ENCODE measurements at regions not wholly inside any gene's neighbourhood (a gene's known extent, or its start where the extent isn't known, plus 50 kb on each side); places are given as distances from the start of the nearest gene placed in this dataset.

GRCh38 chr6:89028774-89029173 lies 51.8 kb upstream of the PNRC1 start:
- no peak overlapping the region for H3K4me3 Mint-ChIP-seq
- H3K27ac Mint-ChIP-seq, result no peak overlapping the region
- POLR2A ChIA-PET, result no interaction called here
- H3K4me1 Mint-ChIP-seq, result peaks cover 4% of the 10 kb centered on the region
- H3K27me3 Mint-ChIP-seq, result peaks cover 10% of the 10 kb centered on the region
- H3K36me3 Mint-ChIP-seq, result no peaks in the 10 kb centered on the region
- DNase-seq (no peak), ATAC-seq (ENCODE audit: low read depth) (no peak)
- H3K9me3 Mint-ChIP-seq, result no peaks in the 10 kb centered on the region

GRCh38 chr6:89027756-89028155 lies 52.8 kb upstream of the PNRC1 start:
- POLR2A ChIA-PET, result no interaction called here
- Mint-ChIP-seq H3K4me3 (no peak overlapping the region), H3K9me3 (no peaks in the 10 kb centered on the region), H3K27me3 (peaks cover 10% of the 10 kb centered on the region), H3K36me3 (no peaks in the 10 kb centered on the region), H3K27ac (no peak overlapping the region), H3K4me1 (peaks cover 4% of the 10 kb centered on the region)
- no peak for ATAC-seq (ENCODE audit: low read depth)
- no peak for DNase-seq

- H3K36me3 Mint-ChIP-seq, result no peaks in the 10 kb centered on the region
- no peaks in the 10 kb centered on the region for H3K9me3 Mint-ChIP-seq
- peaks cover 10% of the 10 kb centered on the region for H3K27me3 Mint-ChIP-seq
- no peak for DNase-seq
- ATAC-seq (ENCODE audit: low read depth), result no peak
- POLR2A ChIA-PET, result no interaction called here
- H3K27ac Mint-ChIP-seq, result no peak overlapping the region
- H3K4me3 Mint-ChIP-seq, result no peak overlapping the region
- H3K4me1 Mint-ChIP-seq, result peaks cover 1% of the 10 kb centered on the region
Observed at GRCh38 chr6:89026151-89026550, 54.4 kb upstream of the PNRC1 start.

GRCh38 chr6:89025633-89026032 lies 54.9 kb upstream of the PNRC1 start:
- H3K36me3 Mint-ChIP-seq, result no peaks in the 10 kb centered on the region
- DNase-seq (no peak), ATAC-seq (ENCODE audit: low read depth) (no peak)
- no peak overlapping the region for H3K4me3 Mint-ChIP-seq
- POLR2A ChIA-PET, result no interaction called here
- H3K9me3 Mint-ChIP-seq, result no peaks in the 10 kb centered on the region
- H3K4me1 Mint-ChIP-seq, result peaks cover 1% of the 10 kb centered on the region
- H3K27ac Mint-ChIP-seq, result no peak overlapping the region
- peaks cover 10% of the 10 kb centered on the region for H3K27me3 Mint-ChIP-seq

GRCh38 chr6:89024456-89024855 lies 56.1 kb upstream of the PNRC1 start:
- H3K27ac Mint-ChIP-seq, result no peak overlapping the region
- no peak overlapping the region for H3K4me3 Mint-ChIP-seq
- H3K36me3 Mint-ChIP-seq, result no peaks in the 10 kb centered on the region
- peaks cover 10% of the 10 kb centered on the region for H3K27me3 Mint-ChIP-seq
- POLR2A ChIA-PET, result no interaction called here
- peaks cover 1% of the 10 kb centered on the region for H3K4me1 Mint-ChIP-seq
- no peak for DNase-seq
- no peak for ATAC-seq (ENCODE audit: low read depth)
- H3K9me3 Mint-ChIP-seq, result no peaks in the 10 kb centered on the region

GRCh38 chr6:89023591-89024441 lies 56.7 kb upstream of the PNRC1 start:
- Mint-ChIP-seq H3K27me3 (peaks cover 8% of the 10 kb centered on the region), H3K4me1 (peaks cover 1% of the 10 kb centered on the region), H3K4me3 (no peak overlapping the region), H3K27ac (no peak overlapping the region), H3K36me3 (no peaks in the 10 kb centered on the region), H3K9me3 (no peaks in the 10 kb centered on the region)
- POLR2A ChIA-PET, result no interaction called here
- no peak for ATAC-seq (ENCODE audit: low read depth)
- no peak for DNase-seq

- DNase-seq, result no peak
- no peak overlapping the region for H3K27ac Mint-ChIP-seq
- POLR2A ChIA-PET, result no interaction called here
- no peaks in the 10 kb centered on the region for H3K9me3 Mint-ChIP-seq
- H3K4me3 Mint-ChIP-seq, result no peak overlapping the region
- ATAC-seq (ENCODE audit: low read depth), result no peak
- peaks cover 6% of the 10 kb centered on the region for H3K27me3 Mint-ChIP-seq
- H3K4me1 Mint-ChIP-seq, result peaks cover 1% of the 10 kb centered on the region
- no peaks in the 10 kb centered on the region for H3K36me3 Mint-ChIP-seq
Observed at GRCh38 chr6:89022798-89023197, 57.8 kb upstream of the PNRC1 start.

GRCh38 chr6:89021629-89022028 lies 58.2 kb upstream of the RNGTT start:
- Mint-ChIP-seq H3K4me1 (peaks cover 1% of the 10 kb centered on the region), H3K27me3 (peaks cover 4% of the 10 kb centered on the region), H3K9me3 (no peaks in the 10 kb centered on the region), H3K27ac (no peak overlapping the region), H3K36me3 (no peaks in the 10 kb centered on the region), H3K4me3 (no peak overlapping the region)
- no peak for ATAC-seq (ENCODE audit: low read depth)
- POLR2A ChIA-PET, result no interaction called here
- DNase-seq, result no peak

GRCh38 chr6:89015971-89016370 lies 52.6 kb upstream of the RNGTT start:
- ATAC-seq (ENCODE audit: low read depth) (no peak), DNase-seq (no peak)
- POLR2A ChIA-PET, result no interaction called here
- H3K36me3 Mint-ChIP-seq, result peaks cover 5% of the 10 kb centered on the region
- peaks cover 5% of the 10 kb centered on the region for H3K9me3 Mint-ChIP-seq
- H3K4me1 Mint-ChIP-seq, result peaks cover under 1% of the 10 kb centered on the region
- no peak overlapping the region for H3K27ac Mint-ChIP-seq
- no peak overlapping the region for H3K4me3 Mint-ChIP-seq
- peaks cover 2% of the 10 kb centered on the region for H3K27me3 Mint-ChIP-seq

- ATAC-seq (ENCODE audit: low read depth), result no peak
Observed at GRCh38 chr6:89013438-89013837, 50.0 kb upstream of the RNGTT start.

More at GRCh38 chr6:89013438-89013837, 50.0 kb upstream of the RNGTT start:
- POLR2A ChIA-PET, result interaction anchor here (0.6 to 1.6 kb wide), 2 partner anchors 63 to 67 kb away, joined by 3 to 6 read pairs; partner anchors contain the start of gene PNRC1
- Mint-ChIP-seq H3K27ac (no peak overlapping the region), H3K27me3 (peaks cover 2% of the 10 kb centered on the region), H3K4me3 (no peak overlapping the region), H3K4me1 (peaks cover 2% of the 10 kb centered on the region), H3K36me3 (peaks cover 5% of the 10 kb centered on the region), H3K9me3 (peaks cover 5% of the 10 kb centered on the region)
- DNase-seq, result no peak

Data from activated naive CD8-positive, alpha-beta T cell treated with anti-CD3 and anti-CD28 coated beads, Interleukin-2, amount 10 ng/mL, durations not matched to agents 7 days and 5 days (primary cell).